HG02759 (cell line): ENCODE measurements at regions not wholly inside any gene's neighbourhood (a gene's known extent, or its start where the extent isn't known, plus 50 kb on each side); places are given as distances from the start of the nearest gene placed in this dataset.

Experiments
- ATAC-seq: cut with Tn5 transposase; IDR thresholded peaks from one replicate; pipeline ENCODE4 v1.9.1; 2021; ENCODE audit warnings: mild to moderate bottlenecking, moderate library complexity; ENCODE audit not compliant: unreplicated experiment

- ATAC-seq = no peak
Measured at GRCh38 chr11:16685914-16686313, 52.5 kb upstream of the C11orf58 start.

- no peak for ATAC-seq
Measured at GRCh38 chr11:16678466-16679116, 59.9 kb upstream of the C11orf58 start.

- no peak for ATAC-seq
Measured at GRCh38 chr11:16669799-16670415, 68.5 kb upstream of the C11orf58 start.

DNA sequence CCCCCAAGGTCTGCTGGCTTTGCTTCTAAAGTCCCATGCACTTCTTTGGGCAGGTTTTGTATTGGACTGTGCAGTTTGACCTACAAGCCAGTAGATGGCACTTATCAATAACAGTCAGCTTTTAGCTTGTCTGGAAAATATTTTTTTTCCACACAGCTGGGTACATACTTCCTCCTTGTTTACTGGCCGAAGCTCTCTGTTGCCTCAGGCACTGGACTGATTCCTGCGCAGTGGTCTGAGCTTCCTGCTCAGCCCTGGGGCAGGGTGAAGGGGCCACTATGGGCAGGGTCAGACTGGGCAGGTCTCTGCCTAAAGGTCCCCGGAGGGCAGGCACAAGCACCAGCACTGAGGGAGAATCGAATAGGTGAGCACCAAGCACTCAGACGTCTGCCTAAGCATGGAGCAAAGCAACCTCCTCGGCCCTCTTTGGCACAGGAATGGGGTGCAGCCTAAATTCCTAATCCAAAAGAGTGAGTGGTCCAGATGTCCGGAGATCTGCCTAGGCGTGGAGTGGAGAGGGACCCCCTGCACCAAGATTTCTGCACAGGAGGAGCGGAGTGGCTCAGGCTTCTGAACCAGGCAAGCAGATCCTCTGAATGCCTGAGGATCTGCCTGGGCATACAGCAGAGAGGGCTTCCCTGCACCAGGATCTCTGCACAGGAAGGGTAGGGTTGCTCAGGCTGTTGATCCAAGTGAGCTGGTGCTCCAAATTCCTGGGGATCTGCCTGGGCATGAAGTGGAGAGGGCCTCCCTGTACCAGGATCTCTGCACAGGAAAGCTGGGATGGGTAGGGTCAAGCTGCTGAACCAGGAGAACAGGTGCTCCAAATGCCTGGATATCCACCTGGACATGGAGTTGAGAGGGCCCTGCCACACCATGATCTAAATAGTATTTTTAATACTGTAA, 105.9 kb upstream of the C11orf58 start:
- no peak for ATAC-seq

- no peak for ATAC-seq
Measured at GRCh38 chr11:16630651-16631050, 107.8 kb upstream of the C11orf58 start.

- ATAC-seq = no peak
Measured at GRCh38 chr11:16618431-16618830, 120.0 kb upstream of the C11orf58 start.

DNA sequence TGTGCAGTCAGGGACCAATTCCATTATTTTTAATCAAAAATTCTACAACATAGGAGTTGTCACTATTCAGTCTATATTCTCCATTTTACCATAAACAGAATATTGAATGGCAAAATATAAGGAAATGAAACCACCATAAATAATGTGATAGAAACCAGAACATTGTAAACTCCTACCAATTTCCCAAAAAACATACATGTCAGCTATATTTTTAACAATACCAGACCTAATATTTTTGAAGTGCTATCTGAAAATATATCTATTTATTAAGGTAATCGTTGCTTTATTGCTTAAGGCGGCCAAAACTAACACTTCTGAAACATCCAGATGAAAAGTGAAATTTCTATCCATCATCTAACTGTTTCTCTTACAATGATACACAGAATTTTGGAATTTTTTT, 123.0 kb upstream of the C11orf58 start:
- no peak for ATAC-seq

- ATAC-seq = peak; percentile 100
Measured at GRCh38 chr11:16613512-16614381, 124.7 kb upstream of the C11orf58 start.

- no peak for ATAC-seq
Measured at GRCh38 chr11:16613262-16613511, 125.3 kb upstream of the C11orf58 start.

GRCh38 chr11:16612566-16613261, 125.7 kb upstream of the C11orf58 start:
- ATAC-seq = no peak

DNA sequence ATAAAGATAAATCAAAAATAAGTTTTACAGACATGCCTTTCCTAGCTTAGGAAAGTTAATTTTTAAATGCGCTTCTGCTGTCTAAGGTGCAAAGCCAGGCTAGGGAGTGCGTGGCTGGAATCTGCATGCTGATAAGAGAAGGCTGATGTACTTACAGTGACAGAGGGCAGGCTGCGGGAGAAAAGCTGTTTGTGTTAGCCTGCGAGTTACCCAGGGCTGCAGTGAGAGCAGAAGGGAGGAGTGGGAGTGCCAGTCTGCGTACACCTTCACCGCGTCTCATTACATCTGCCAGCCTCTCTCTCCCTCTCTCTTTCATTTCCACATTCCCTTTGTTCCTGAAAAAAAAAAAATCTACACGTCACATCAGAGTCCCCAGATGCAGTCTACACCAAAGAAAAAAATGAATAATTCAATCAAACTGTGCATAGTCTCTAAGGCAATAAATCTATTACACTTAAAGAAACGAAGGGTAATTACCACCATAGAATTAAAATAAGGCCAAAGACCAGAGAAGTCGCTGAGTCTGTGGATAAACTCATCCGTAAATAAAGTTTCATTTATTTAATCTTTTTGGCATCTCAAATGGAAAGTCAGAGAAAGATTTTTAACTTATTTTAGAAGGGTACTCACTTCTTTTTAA, 126.4 kb upstream of the C11orf58 start:
- ATAC-seq = no peak

DNA sequence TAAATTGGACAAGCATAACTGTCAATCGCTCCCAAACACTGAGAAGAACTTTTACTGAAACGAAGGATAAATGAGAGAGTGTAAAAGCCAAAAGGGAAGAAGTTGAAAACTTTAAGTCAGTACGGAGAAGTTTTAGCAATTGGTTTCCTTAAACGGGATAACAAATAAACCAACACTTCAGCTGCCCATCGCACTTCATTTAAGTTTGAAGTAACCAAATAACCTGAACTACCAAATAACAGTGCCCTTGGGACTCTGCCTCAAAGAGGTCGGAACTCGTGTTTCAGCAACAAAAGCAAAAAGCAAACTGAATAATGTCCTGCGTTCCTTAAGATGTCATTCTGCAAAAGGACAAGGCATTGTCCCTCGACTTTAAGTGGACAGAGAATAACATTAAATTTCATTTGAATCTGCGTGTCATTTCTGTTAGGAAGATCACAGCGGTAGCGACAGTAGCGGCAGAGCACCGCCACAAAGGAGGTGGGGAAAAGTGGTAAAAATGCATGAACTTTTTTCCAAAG, 127.0 kb upstream of the C11orf58 start:
- ATAC-seq = no peak

GRCh38 chr11:16610738-16611388, 127.6 kb upstream of the C11orf58 start:
- no peak for ATAC-seq

GRCh38 chr11:16610213-16610737, 128.2 kb upstream of the C11orf58 start:
- no peak for ATAC-seq

DNA sequence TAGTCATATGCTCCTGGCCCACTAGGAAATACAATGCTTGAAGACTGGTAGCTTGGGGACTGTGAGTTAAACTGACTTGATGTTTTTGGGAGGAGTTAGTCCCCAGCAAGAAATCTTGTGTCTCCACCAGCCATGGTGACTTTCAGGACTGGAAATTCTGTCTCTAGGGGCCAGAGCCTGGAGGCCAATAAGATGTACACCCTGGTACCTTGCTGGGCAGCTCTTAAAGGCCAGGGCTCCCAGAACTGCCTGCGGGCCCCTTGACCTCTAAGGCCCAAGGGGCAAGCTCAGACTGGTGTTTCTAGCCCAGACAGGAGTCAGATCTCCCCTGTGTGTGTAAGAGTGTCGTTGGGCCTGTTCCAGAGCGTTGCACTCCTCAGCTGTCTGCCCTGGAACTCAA, 128.7 kb upstream of the C11orf58 start:
- no peak for ATAC-seq

DNA sequence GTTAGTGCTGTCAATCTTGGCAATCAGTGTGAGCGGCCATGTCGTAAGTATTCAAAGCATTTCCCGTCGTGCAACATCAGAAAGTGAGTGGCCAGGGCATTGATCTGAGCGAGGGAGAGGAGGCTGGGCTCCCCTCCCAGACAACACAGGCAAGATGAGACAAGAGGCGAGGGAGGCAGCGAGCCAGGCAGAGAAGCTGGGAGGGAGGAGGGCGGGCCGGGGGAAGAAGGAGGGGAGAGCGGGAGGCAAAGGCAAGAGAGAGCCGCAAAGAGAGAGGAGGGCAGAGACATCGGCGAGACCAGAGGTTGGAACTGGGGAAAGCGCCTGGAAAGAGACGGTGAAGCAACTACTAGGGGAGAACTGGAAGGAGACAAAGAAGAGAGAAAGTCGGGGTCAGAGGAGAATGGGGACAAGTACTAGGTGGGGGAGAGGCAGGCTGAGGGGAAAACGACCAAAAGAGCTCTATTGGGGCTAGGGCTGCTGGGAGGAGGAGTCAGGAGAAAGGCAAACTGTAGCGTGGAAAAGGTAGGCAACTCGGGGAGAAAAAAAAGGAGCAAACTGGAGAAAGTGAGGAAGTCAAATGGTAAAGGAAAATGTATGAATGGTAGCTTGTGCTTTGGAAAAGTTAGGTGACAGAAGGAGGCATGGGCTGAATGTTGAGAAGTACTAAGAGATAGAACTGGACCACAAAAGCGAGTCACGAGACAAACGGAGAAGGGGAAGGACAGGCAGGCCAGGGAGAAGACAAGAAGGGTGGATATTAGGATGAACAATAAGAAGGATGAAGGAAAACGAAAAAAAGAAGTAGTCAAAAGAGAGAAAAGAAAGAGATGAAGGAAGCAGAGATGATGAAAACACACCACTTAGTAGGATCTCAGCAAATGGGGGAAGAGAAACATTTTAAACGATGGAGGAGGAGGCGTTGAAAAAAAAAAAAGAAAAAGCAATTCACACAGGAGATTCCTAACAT, 130.5 kb upstream of the C11orf58 start:
- no peak for ATAC-seq

- ATAC-seq = no peak
Measured at GRCh38 chr11:16606784-16607674, 131.4 kb upstream of the C11orf58 start.
